HEK293 (cell line): ENCODE measurements at regions not wholly inside any gene's neighbourhood (a gene's known extent, or its start where the extent isn't known, plus 50 kb on each side); places are given as distances from the start of the nearest gene placed in this dataset.

Source experiments
- CTCF ChIA-PET: fragments of 350-600 bp; formaldehyde crosslinking; extraction: SDS; loops from one replicate; lab custom pipeline; 2021; ENCODE audit warnings: antibody characterized with exemption; lab: Yijun Ruan, JAX
- POLR2A ChIA-PET: fragments of 300-600 bp; formaldehyde crosslinking; extraction: SDS; loops from one replicate; lab custom pipeline; 2020; ENCODE audit warnings: antibody characterized with exemption, inconsistent platforms; lab: Yijun Ruan, JAX
- H3K27ac ChIP-seq: fragments of 200-500 bp; sonication (Bioruptor generic); 2 replicates; pipeline ENCODE4 v1.5.1; 2014; ENCODE audit warnings: low read depth, low read length, control low read depth, inconsistent platforms; ENCODE audit errors: extremely low read depth
- H3K36me3 ChIP-seq, 2 experiments: fragments of 200-500 bp in 1 of 2; sonication (Bioruptor generic) in 1 of 2; 1 replicate in 1 of 2; 2 replicates in 1 of 2; pipeline ENCODE4 v1.5.1; 2014 to 2017; ENCODE audit warnings: inconsistent platforms in 2 of 2, low read length in 2 of 2; ENCODE audit not compliant: control insufficient read depth in 2 of 2, insufficient read depth in 1 of 2
- H3K4me1 ChIP-seq: fragments of 200-500 bp; sonication (Bioruptor generic); 2 replicates; pipeline ENCODE4 v1.5.1; 2014; ENCODE audit warnings: mild to moderate bottlenecking, low read length, inconsistent platforms; ENCODE audit not compliant: control insufficient read depth, insufficient read depth
- H3K4me3 ChIP-seq: 2 replicates; pipeline ENCODE4 v1.5.1; 2011; ENCODE audit warnings: low read depth, mild to moderate bottlenecking, control low read depth, low read length, moderate library complexity
- H3K9me3 ChIP-seq: fragments of 200-500 bp; sonication (Bioruptor generic); 2 replicates; pipeline ENCODE4 v1.5.1; 2014; ENCODE audit warnings: low read depth, low read length, inconsistent platforms; ENCODE audit not compliant: control insufficient read depth, insufficient read depth
- BCL6B ChIP-seq: fragments of 450-650 bp; formaldehyde crosslinking; IDR thresholded peaks from 2 replicates; pipeline ENCODE4 v1.5.1; 2017; ENCODE audit warnings: missing biosample characterization, missing genetic modification characterization
- CTCF ChIP-seq: fragments of 450-650 bp; formaldehyde crosslinking; IDR thresholded peaks from 2 replicates; pipeline ENCODE4 v1.5.1; 2016; ENCODE audit warnings: missing biosample characterization, missing genetic modification characterization
- OSR2 ChIP-seq: fragments of 450-650 bp; formaldehyde crosslinking; IDR thresholded peaks from 2 replicates; pipeline ENCODE4 v1.5.1; 2016; ENCODE audit warnings: missing biosample characterization, missing genetic modification characterization
- SALL2 ChIP-seq: fragments of 450-650 bp; formaldehyde crosslinking; IDR thresholded peaks from 2 replicates; pipeline ENCODE4 v1.5.0; 2017; ENCODE audit warnings: missing biosample characterization, mild to moderate bottlenecking, missing genetic modification characterization, borderline replicate concordance
- ZBTB17 ChIP-seq: fragments of 450-650 bp; formaldehyde crosslinking; IDR thresholded peaks from 2 replicates; pipeline ENCODE4 v1.5.1; 2016; ENCODE audit warnings: missing biosample characterization, missing genetic modification characterization
- ZBTB8A ChIP-seq: fragments of 450-650 bp; formaldehyde crosslinking; IDR thresholded peaks from 2 replicates; pipeline ENCODE4 v1.5.1; 2016; ENCODE audit warnings: missing biosample characterization, missing genetic modification characterization
- ZFHX2 ChIP-seq: fragments of 450-650 bp; formaldehyde crosslinking; conservative IDR thresholded peaks from 2 replicates; pipeline ENCODE4 v1.5.1; 2016; ENCODE audit warnings: missing biosample characterization, missing genetic modification characterization
- ZNF10 ChIP-seq: fragments of 450-650 bp; formaldehyde crosslinking; IDR thresholded peaks from 2 replicates; pipeline ENCODE4 v1.5.1; 2017; ENCODE audit warnings: missing biosample characterization, missing genetic modification characterization
- ZNF121 ChIP-seq: fragments of 450-650 bp; formaldehyde crosslinking; IDR thresholded peaks from 2 replicates; pipeline ENCODE4 v1.5.1; 2016; ENCODE audit warnings: missing biosample characterization, missing genetic modification characterization
- ZNF133 ChIP-seq: fragments of 450-650 bp; formaldehyde crosslinking; IDR thresholded peaks from 2 replicates; pipeline ENCODE4 v1.5.1; 2016; ENCODE audit warnings: missing biosample characterization, missing genetic modification characterization
- ZNF157 ChIP-seq: fragments of 450-650 bp; formaldehyde crosslinking; IDR thresholded peaks from 2 replicates; pipeline ENCODE4 v1.5.1; 2016; ENCODE audit warnings: missing biosample characterization, missing genetic modification characterization
- ZNF175 ChIP-seq: fragments of 450-650 bp; formaldehyde crosslinking; IDR thresholded peaks from 2 replicates; pipeline ENCODE4 v1.5.1; 2016; ENCODE audit warnings: missing biosample characterization, missing genetic modification characterization
- ZNF26 ChIP-seq: fragments of 450-650 bp; formaldehyde crosslinking; IDR thresholded peaks from 2 replicates; pipeline ENCODE4 v1.5.1; 2016; ENCODE audit warnings: missing biosample characterization, missing genetic modification characterization
- ZNF335 ChIP-seq: fragments of 450-650 bp; formaldehyde crosslinking; conservative IDR thresholded peaks from 2 replicates; pipeline ENCODE4 v1.5.1; 2016; ENCODE audit warnings: missing biosample characterization, missing genetic modification characterization
- ZNF555 ChIP-seq: fragments of 450-650 bp; formaldehyde crosslinking; conservative IDR thresholded peaks from 2 replicates; pipeline ENCODE4 v1.5.1; 2017; ENCODE audit warnings: missing biosample characterization, mild to moderate bottlenecking, missing genetic modification characterization, inconsistent platforms
- ZNF558 ChIP-seq: fragments of 450-650 bp; formaldehyde crosslinking; IDR thresholded peaks from 2 replicates; pipeline ENCODE4 v1.5.1; 2016; ENCODE audit warnings: missing biosample characterization, missing genetic modification characterization
- ZNF624 ChIP-seq: fragments of 450-650 bp; formaldehyde crosslinking; IDR thresholded peaks from 2 replicates; pipeline ENCODE4 v1.5.1; 2017; ENCODE audit warnings: missing biosample characterization, missing genetic modification characterization
- ZNF645 ChIP-seq: fragments of 450-650 bp; formaldehyde crosslinking; IDR thresholded peaks from 2 replicates; pipeline ENCODE4; 2016; ENCODE audit warnings: missing biosample characterization, missing genetic modification characterization
- ZNF654 ChIP-seq: fragments of 450-650 bp; formaldehyde crosslinking; IDR thresholded peaks from 2 replicates; pipeline ENCODE4 v1.5.1; 2016; ENCODE audit warnings: low read depth, missing biosample characterization, missing genetic modification characterization
- ZNF660 ChIP-seq: fragments of 450-650 bp; IDR thresholded peaks from 2 replicates; pipeline ENCODE4 v1.5.1; 2018; ENCODE audit warnings: missing biosample characterization, mild to moderate bottlenecking, missing genetic modification characterization
- ZXDB ChIP-seq: fragments of 450-650 bp; formaldehyde crosslinking; IDR thresholded peaks from 2 replicates; pipeline ENCODE4 v1.5.1; 2016; ENCODE audit warnings: missing biosample characterization, missing genetic modification characterization

GRCh38 chr20:40741507-40742106 is 52.6 kb upstream of the MAFB start:
- H3K9me3 ChIP-seq: no peaks in the 10 kb centered on the region
- POLR2A ChIA-PET: no interaction called here
- no peak overlapping the region for H3K27ac ChIP-seq
- no peaks in the 10 kb centered on the region for H3K36me3 ChIP-seq
- CTCF ChIA-PET: interaction anchor here (0.6 to 4.1 kb wide), 36 partner anchors 8 to 1198 kb away, joined by 3 to 44 read pairs (median 4); no protein-coding TSS in a partner anchor
- TF ChIP-seq OSR2 (tag by site-specific recombination) (peak; percentile 35; the same call in 1 of the 2 replicates), ZNF654 (tag by site-specific recombination) (peak; percentile 29; the same call in 1 of the 2 replicates), ZBTB17 (tag by site-specific recombination) (peak; percentile 61; the same call in 1 of the 2 replicates), CTCF (peak; percentile 34; the same call in 1 of the 2 replicates), ZNF157 (tag by site-specific recombination) (no peak), ZNF133 (tag by site-specific recombination) (no peak)
- TF ChIP-seq, all 188 proteins: peak for 4
- H3K4me3 ChIP-seq: no peak overlapping the region
- H3K4me1 ChIP-seq: no peaks in the 10 kb centered on the region; the same call in 1 of the 2 replicates

GRCh38 chr20:40743141-40743775 is 54.2 kb upstream of the MAFB start:
- no peak overlapping the region for H3K4me3 ChIP-seq
- TF ChIP-seq ZNF558: no peak
- no peak for TF ChIP-seq ZBTB8A (tag by site-specific recombination)
- no peak for TF ChIP-seq SALL2 (tag by site-specific recombination)
- TF ChIP-seq ZNF175 (tag by site-specific recombination): no peak
- TF ChIP-seq ZNF660 (tag by site-specific recombination): no peak
- TF ChIP-seq ZXDB (tag by site-specific recombination): no peak
- POLR2A ChIA-PET: no interaction called here
- no peaks in the 10 kb centered on the region for H3K9me3 ChIP-seq
- no peaks in the 10 kb centered on the region; the same call in 1 of the 2 replicates for H3K4me1 ChIP-seq
- H3K36me3 ChIP-seq: no peaks in the 10 kb centered on the region
- no peak overlapping the region for H3K27ac ChIP-seq
- CTCF ChIA-PET: interaction anchor here (0.6 to 3.4 kb wide), 7 partner anchors 16 to 487 kb away, joined by 3 to 24 read pairs (median 3); no protein-coding TSS in a partner anchor

- Histone ChIP-seq H3K27ac (no peak overlapping the region), H3K36me3 (no peaks in the 10 kb centered on the region), H3K4me1 (no peaks in the 10 kb centered on the region), H3K9me3 (no peaks in the 10 kb centered on the region), H3K4me3 (no peak overlapping the region)
- POLR2A ChIA-PET: no interaction called here
- TF ChIP-seq ZNF624: no peak
- no peak for TF ChIP-seq ZNF335
- no peak for TF ChIP-seq ZNF555 (tag by site-specific recombination)
- no peak; the same call in 1 of the 2 replicates for TF ChIP-seq ZFHX2 (tag by site-specific recombination)
- no peak for TF ChIP-seq ZNF645 (tag by site-specific recombination)
- no peak for TF ChIP-seq BCL6B (tag by site-specific recombination)
- no peak for TF ChIP-seq OSR2 (tag by site-specific recombination)
- TF ChIP-seq ZNF10: no peak
- TF ChIP-seq ZNF121 (tag by site-specific recombination): no peak
- TF ChIP-seq ZNF26 (tag by site-specific recombination): no peak
- CTCF ChIA-PET: interaction anchor here (0.6 to 2.3 kb wide), 3 partner anchors 203 to 218 kb away, joined by 3 to 7 read pairs (median 4); no protein-coding TSS in a partner anchor
Measured at GRCh38 chr20:40744072-40744817, 55.2 kb upstream of the MAFB start.
